ENCODE measurements at regions not wholly inside any gene's neighbourhood (a gene's known extent, or its start where the extent isn't known, plus 50 kb on each side); places are given as distances from the start of the nearest gene placed in this dataset.
"Not testable (repeated sequence)": the region's sequence is repeated elsewhere in the genome, so short reads cannot be mapped to it uniquely, and the experiment has no call there.

- Histone ChIP-seq H3K4me3 (no peak overlapping the region), H3K9me3 (replicated peaks) (no peaks in the 10 kb centered on the region), H3K27ac (replicated peaks) (peak overlapping the region; percentile 18), H3K27me3 (ENCODE audit: low read depth) (no peaks in the 10 kb centered on the region), H3K4me1 (no peaks in the 10 kb centered on the region), H3K36me3 (no peaks in the 10 kb centered on the region)
- no peak for TF ChIP-seq CTCF (IDR thresholded peaks at IDR 0.05; ENCODE audit: borderline replicate concordance)
- DNase-seq = no peak
- intact Hi-C loops (cut with micrococcal nuclease) = no loop called here
Measured at GRCh38 chr3:106850437-106850836, 526.8 kb upstream of the CCDC54 start.

- H3K4me3 ChIP-seq; H3K27me3 ChIP-seq (ENCODE audit: low read depth); H3K27ac ChIP-seq (replicated peaks); H3K36me3 ChIP-seq; intact Hi-C loops (cut with micrococcal nuclease); H3K9me3 ChIP-seq (replicated peaks); H3K4me1 ChIP-seq; DNase-seq: not testable (repeated sequence)
Measured at GRCh38 chr3:106858321-106858720, 518.9 kb upstream of the CCDC54 start.

GRCh38 chr3:106860182-106860581 lies 517.1 kb upstream of the CCDC54 start:
- peaks cover 4% of the 10 kb centered on the region for H3K9me3 ChIP-seq (replicated peaks)
- no peak overlapping the region for H3K27ac ChIP-seq (replicated peaks)
- H3K4me1 ChIP-seq = no peaks in the 10 kb centered on the region
- H3K4me3 ChIP-seq = no peak overlapping the region
- TF ChIP-seq CTCF (IDR thresholded peaks at IDR 0.05; ENCODE audit: borderline replicate concordance) = no peak
- intact Hi-C loops (cut with micrococcal nuclease) = no loop called here
- DNase-seq = no peak
- no peaks in the 10 kb centered on the region for H3K27me3 ChIP-seq (ENCODE audit: low read depth)
- no peaks in the 10 kb centered on the region for H3K36me3 ChIP-seq

GRCh38 chr3:106862067-106862466 lies 515.2 kb upstream of the CCDC54 start:
- no peak for DNase-seq
- intact Hi-C loops (cut with micrococcal nuclease) = no loop called here
- no peak overlapping the region for H3K27ac ChIP-seq (replicated peaks)
- no peak overlapping the region for H3K4me3 ChIP-seq
- H3K4me1 ChIP-seq = no peaks in the 10 kb centered on the region
- no peaks in the 10 kb centered on the region for H3K36me3 ChIP-seq
- peak; percentile 39 for TF ChIP-seq CTCF (IDR thresholded peaks at IDR 0.05; ENCODE audit: borderline replicate concordance)
- no peaks in the 10 kb centered on the region for H3K27me3 ChIP-seq (ENCODE audit: low read depth)
- no peaks in the 10 kb centered on the region for H3K9me3 ChIP-seq (replicated peaks)

- Histone ChIP-seq H3K4me3 (no peak overlapping the region), H3K27ac (replicated peaks) (no peak overlapping the region), H3K36me3 (no peaks in the 10 kb centered on the region), H3K27me3 (ENCODE audit: low read depth) (no peaks in the 10 kb centered on the region), H3K4me1 (no peaks in the 10 kb centered on the region), H3K9me3 (replicated peaks) (no peaks in the 10 kb centered on the region)
- DNase-seq = no peak
- intact Hi-C loops (cut with micrococcal nuclease) = no loop called here
- TF ChIP-seq CTCF (IDR thresholded peaks at IDR 0.05; ENCODE audit: borderline replicate concordance) = no peak
Measured at GRCh38 chr3:106877627-106878026, 499.6 kb upstream of the CCDC54 start.

GRCh38 chr3:106880206-106880605 lies 497.0 kb upstream of the CCDC54 start:
- no peak overlapping the region for H3K4me3 ChIP-seq
- H3K27me3 ChIP-seq (ENCODE audit: low read depth) = no peaks in the 10 kb centered on the region
- intact Hi-C loops (cut with micrococcal nuclease) = no loop called here
- DNase-seq = no peak
- no peaks in the 10 kb centered on the region for H3K36me3 ChIP-seq
- H3K4me1 ChIP-seq = no peaks in the 10 kb centered on the region
- H3K27ac ChIP-seq (replicated peaks) = no peak overlapping the region
- peaks cover 16% of the 10 kb centered on the region for H3K9me3 ChIP-seq (replicated peaks)
- TF ChIP-seq CTCF (IDR thresholded peaks at IDR 0.05; ENCODE audit: borderline replicate concordance) = no peak
